GM11168 (cell line): ENCODE measurements at regions not wholly inside any gene's neighbourhood (a gene's known extent, or its start where the extent isn't known, plus 50 kb on each side); places are given as distances from the start of the nearest gene placed in this dataset.
"Not testable (repeated sequence)": the region's sequence is repeated elsewhere in the genome, so short reads cannot be mapped to it uniquely, and the experiment has no call there.

Experiments
- in situ Hi-C: fragments of 300-500 bp; cut with MboI; formaldehyde crosslinking; loops from one replicate; pipeline ENCODE4 v1.12.0; 2022; ENCODE audit warnings: low sequenced_read_pairs; ENCODE audit not compliant: unreplicated experiment

GRCh38 chr3:16704941-16705340 lies 99.7 kb upstream of the DAZL start:
- in situ Hi-C loops = no loop called here

- in situ Hi-C loops = no loop called here
Measured at GRCh38 chr3:16707260-16707659, 102.0 kb upstream of the DAZL start.

GRCh38 chr3:16708285-16708684 lies 103.1 kb upstream of the DAZL start:
- in situ Hi-C loops = no loop called here

- in situ Hi-C loops = not testable (repeated sequence)
Measured at GRCh38 chr3:16711691-16712090, 106.5 kb upstream of the DAZL start.

- in situ Hi-C loops = no loop called here
Measured at GRCh38 chr3:16715281-16715680, 110.1 kb upstream of the DAZL start.

GRCh38 chr3:16719426-16719825 lies 114.2 kb upstream of the DAZL start:
- in situ Hi-C loops = no loop called here

- in situ Hi-C loops = no loop called here
Measured at GRCh38 chr3:16720367-16720940, 115.2 kb upstream of the DAZL start.

- in situ Hi-C loops = no loop called here
Measured at GRCh38 chr3:16721494-16721893, 116.3 kb upstream of the DAZL start.

- in situ Hi-C loops = no loop called here
Measured at GRCh38 chr3:16723978-16724377, 118.8 kb upstream of the DAZL start.

GRCh38 chr3:16724487-16724886 lies 119.3 kb upstream of the DAZL start:
- in situ Hi-C loops = no loop called here

- in situ Hi-C loops = no loop called here
Measured at GRCh38 chr3:16725972-16726371, 120.7 kb upstream of the DAZL start.

- in situ Hi-C loops = no loop called here
Measured at GRCh38 chr3:16728770-16729745, 123.8 kb upstream of the DAZL start.

- in situ Hi-C loops = no loop called here
Measured at GRCh38 chr3:16738451-16738850, 133.2 kb upstream of the DAZL start.

GRCh38 chr3:16739541-16740105 lies 134.4 kb upstream of the DAZL start:
- in situ Hi-C loops = no loop called here

GRCh38 chr3:16740515-16740914 lies 135.3 kb upstream of the DAZL start:
- in situ Hi-C loops = no loop called here

- in situ Hi-C loops = no loop called here
Measured at GRCh38 chr3:16741103-16741758, 136.0 kb upstream of the DAZL start.

GRCh38 chr3:16741890-16742289 lies 136.7 kb upstream of the DAZL start:
- in situ Hi-C loops = no loop called here

GRCh38 chr3:16743276-16743675 lies 138.1 kb upstream of the DAZL start:
- in situ Hi-C loops = no loop called here

GRCh38 chr3:16759227-16759903 lies 125.4 kb upstream of the PLCL2 start:
- in situ Hi-C loops = no loop called here

GRCh38 chr3:16761571-16761970 lies 123.2 kb upstream of the PLCL2 start:
- in situ Hi-C loops = no loop called here
